ENCODE measurements at regions not wholly inside any gene's neighbourhood (a gene's known extent, or its start where the extent isn't known, plus 50 kb on each side); places are given as distances from the start of the nearest gene placed in this dataset.
"Not testable (repeated sequence)": the region's sequence is repeated elsewhere in the genome, so short reads cannot be mapped to it uniquely, and the experiment has no call there.

- not testable (repeated sequence) for DNase-seq
Observed at GRCh38 chr6:48591158-48591557, 480.2 kb upstream of the PTCHD4 start.

- DNase-seq, result no peak
Observed at GRCh38 chr6:48584846-48585245, 473.8 kb upstream of the PTCHD4 start.

GRCh38 chr6:48570656-48571055 is 459.7 kb upstream of the PTCHD4 start:
- no peak for DNase-seq

- DNase-seq, result no peak
Observed at GRCh38 chr6:48568856-48569255, 457.9 kb upstream of the PTCHD4 start.

GRCh38 chr6:48567016-48567415 is 456.0 kb upstream of the PTCHD4 start:
- DNase-seq, result no peak

GRCh38 chr6:48564036-48564820 is 453.2 kb upstream of the PTCHD4 start:
- no peak for DNase-seq

- no peak for DNase-seq
Observed at GRCh38 chr6:48563433-48563832, 452.4 kb upstream of the PTCHD4 start.

GRCh38 chr6:48560408-48560807 is 449.4 kb upstream of the PTCHD4 start:
- no peak for DNase-seq

GRCh38 chr6:48553467-48554189 is 442.6 kb upstream of the PTCHD4 start:
- no peak for DNase-seq

GRCh38 chr6:48552905-48553304 is 441.9 kb upstream of the PTCHD4 start:
- no peak for DNase-seq

GRCh38 chr6:48550603-48551002 is 439.6 kb upstream of the PTCHD4 start:
- no peak for DNase-seq

- no peak for DNase-seq
Observed at GRCh38 chr6:48542191-48542590, 431.2 kb upstream of the PTCHD4 start.

- DNase-seq, result no peak
Observed at GRCh38 chr6:48541649-48542048, 430.7 kb upstream of the PTCHD4 start.

- no peak for DNase-seq
Observed at GRCh38 chr6:48535582-48536009, 424.6 kb upstream of the PTCHD4 start.

GRCh38 chr6:48530978-48531377 is 420.0 kb upstream of the PTCHD4 start:
- not testable (repeated sequence) for DNase-seq

- DNase-seq, result no peak
Observed at GRCh38 chr6:48525849-48526248, 414.9 kb upstream of the PTCHD4 start.

- DNase-seq, result no peak
Observed at GRCh38 chr6:48520951-48521350, 410.0 kb upstream of the PTCHD4 start.

- no peak for DNase-seq
Observed at GRCh38 chr6:48512390-48512789, 401.4 kb upstream of the PTCHD4 start.

- DNase-seq, result no peak
Observed at GRCh38 chr6:48511378-48511777, 400.4 kb upstream of the PTCHD4 start.

GRCh38 chr6:48505621-48506020 is 394.6 kb upstream of the PTCHD4 start:
- DNase-seq, result no peak

- not testable (repeated sequence) for DNase-seq
Observed at GRCh38 chr6:48493432-48493831, 382.4 kb upstream of the PTCHD4 start.

GRCh38 chr6:48490658-48491057 is 379.7 kb upstream of the PTCHD4 start:
- DNase-seq, result no peak

GRCh38 chr6:48486876-48487275 is 375.9 kb upstream of the PTCHD4 start:
- DNase-seq, result no peak

- DNase-seq, result no peak
Observed at GRCh38 chr6:48486373-48486772, 375.4 kb upstream of the PTCHD4 start.

All from activated effector memory CD4-positive, alpha-beta T cell treated with anti-CD3 and anti-CD28 coated beads, Interleukin-2, amount 50 U/mL, for 16 hours (primary cell).